GM12865 (cell line): ENCODE measurements at regions not wholly inside any gene's neighbourhood (a gene's known extent, or its start where the extent isn't known, plus 50 kb on each side); places are given as distances from the start of the nearest gene placed in this dataset.

ENCODE experiments used
- DNase-seq: peaks from one replicate; pipeline ENCODE4 v3.0.0; 2010; ENCODE audit warnings: low read depth
- H3K4me3 ChIP-seq: 2 replicates; pipeline ENCODE4 v1.5.1; 2011; ENCODE audit warnings: mild to moderate bottlenecking, low read depth, low read length, control low read depth
- CTCF ChIP-seq: IDR thresholded peaks from 2 replicates; pipeline ENCODE4 v1.5.1; 2011; ENCODE audit warnings: low read length, control low read depth, low read depth, inconsistent platforms; ENCODE audit not compliant: insufficient read depth; ENCODE audit errors: missing control alignments

GRCh38 chr11:134474942-134475341 lies 62.9 kb upstream of the B3GAT1 start:
- no peak overlapping the region for H3K4me3 ChIP-seq
- DNase-seq, result no peak

GRCh38 chr11:134474070-134474860 lies 62.2 kb upstream of the B3GAT1 start:
- TF ChIP-seq CTCF, result no peak
- DNase-seq, result no peak
- H3K4me3 ChIP-seq, result no peak overlapping the region

More at GRCh38 chr11:134474942-134475341, 62.9 kb upstream of the B3GAT1 start:
- TF ChIP-seq CTCF, result no peak

DNA sequence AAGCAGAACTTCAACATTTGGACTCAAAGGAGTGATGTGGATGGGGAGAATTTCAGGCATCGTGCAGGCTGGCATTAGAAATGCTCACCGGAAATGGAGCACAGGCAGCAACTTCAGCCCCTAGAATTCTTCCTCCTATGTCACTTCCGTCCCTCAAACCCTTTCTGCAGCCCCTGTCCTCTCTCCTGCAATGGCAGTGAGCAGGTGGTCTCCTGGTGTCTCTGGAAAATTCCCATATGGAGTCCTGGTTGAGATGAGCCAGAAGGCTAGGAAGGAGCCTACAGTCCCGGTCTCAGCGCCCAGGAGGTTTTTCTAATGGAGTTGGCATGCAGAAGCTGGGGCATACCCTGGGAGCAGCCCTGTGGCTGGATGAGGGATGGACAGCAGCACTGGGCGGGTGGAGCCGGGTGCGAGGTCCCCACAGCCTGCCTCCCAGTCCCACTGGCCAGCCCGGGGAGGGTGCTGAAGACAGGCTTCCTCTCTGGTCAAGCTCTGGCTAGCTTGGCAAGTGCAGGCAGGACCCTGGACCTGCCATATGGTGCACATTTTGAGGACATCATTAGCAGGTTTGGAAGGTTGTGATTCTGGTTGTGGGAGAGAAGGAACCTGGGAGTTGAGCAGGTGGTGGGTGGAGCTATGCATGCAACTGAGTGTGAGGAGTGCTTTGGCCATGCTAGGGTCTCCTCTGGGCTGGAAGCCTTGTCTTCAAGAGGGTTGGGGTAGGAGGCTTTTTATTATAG lies 59.8 kb upstream of the B3GAT1 start:
- H3K4me3 ChIP-seq, result no peak overlapping the region
- no peak for TF ChIP-seq CTCF
- DNase-seq, result no peak

DNA sequence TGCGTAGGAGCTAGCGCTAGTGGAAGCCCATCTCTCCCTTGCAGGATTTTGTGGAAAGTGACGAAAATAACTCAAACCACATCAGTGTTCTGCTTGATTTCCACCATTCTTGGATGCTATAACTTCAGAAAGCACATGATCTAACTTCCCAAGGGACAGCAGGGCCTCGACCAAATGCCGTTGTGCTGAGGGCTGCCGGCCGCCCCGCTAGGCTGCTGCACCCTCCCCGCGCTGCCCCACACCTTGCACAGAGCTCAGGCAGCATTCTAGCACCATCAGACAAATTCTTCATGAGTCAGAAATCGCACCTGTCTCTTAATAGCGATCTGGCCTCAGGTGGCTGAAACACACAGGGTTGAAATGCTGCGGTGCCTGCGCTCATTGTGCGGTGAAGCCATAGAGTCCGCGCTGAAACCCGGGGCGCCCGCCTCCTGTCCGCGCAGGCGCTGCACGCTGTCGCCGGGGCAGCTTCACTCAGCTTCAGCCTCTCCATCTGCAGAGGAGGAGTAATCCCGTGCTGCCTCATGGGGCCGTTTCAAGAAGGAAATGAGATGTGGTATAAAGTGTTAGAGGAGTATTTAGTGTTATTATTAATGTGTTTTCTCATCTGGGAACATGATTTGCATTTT lies 59.2 kb upstream of the B3GAT1 start:
- no peak for DNase-seq
- H3K4me3 ChIP-seq, result no peak overlapping the region
- TF ChIP-seq CTCF, result no peak

- DNase-seq, result no peak
- TF ChIP-seq CTCF, result no peak
- H3K4me3 ChIP-seq, result no peak overlapping the region
Observed at GRCh38 chr11:134470238-134470637, 58.2 kb upstream of the B3GAT1 start.

GRCh38 chr11:134469627-134470026 lies 57.6 kb upstream of the B3GAT1 start:
- no peak for DNase-seq

More at GRCh38 chr11:134469627-134470026, 57.6 kb upstream of the B3GAT1 start:
- no peak for TF ChIP-seq CTCF
- H3K4me3 ChIP-seq, result no peak overlapping the region
